ENCODE measurements at regions not wholly inside any gene's neighbourhood (a gene's known extent, or its start where the extent isn't known, plus 50 kb on each side); places are given as distances from the start of the nearest gene placed in this dataset.

GRCh38 chr11:19313140-19313539 is 72.4 kb upstream of the E2F8 start:
- TF ChIP-seq TCF4 (CRISPR knock-in tag; IDR thresholded peaks at IDR 0.05; ENCODE audit: borderline replicate concordance) (peak; percentile 49; the same call in 1 of the 2 replicates), ISL1 (CRISPR knock-in tag; IDR thresholded peaks at IDR 0.05) (peak; percentile 17; the same call in 1 of the 2 replicates), TOX (CRISPR knock-in tag; IDR thresholded peaks at IDR 0.05; ENCODE audit: borderline replicate concordance) (no peak), POU6F1 (CRISPR knock-in tag; IDR thresholded peaks at IDR 0.05; ENCODE audit: borderline replicate concordance, low read depth) (no peak)
- no peak for ATAC-seq

- peak; percentile 96 for ATAC-seq
- no peak for TF ChIP-seq BACH2 (CRISPR knock-in tag; IDR thresholded peaks at IDR 0.05; ENCODE audit: borderline replicate concordance)
- TF ChIP-seq RARB (CRISPR knock-in tag; IDR thresholded peaks at IDR 0.05), result no peak
- TF ChIP-seq CSRNP3 (CRISPR knock-in tag; IDR thresholded peaks at IDR 0.05), result no peak
- TF ChIP-seq ESRRG (CRISPR knock-in tag; IDR thresholded peaks at IDR 0.05), result no peak
- no peak for TF ChIP-seq ZNF8 (CRISPR knock-in tag; IDR thresholded peaks at IDR 0.05)
- TF ChIP-seq ZFP30 (CRISPR knock-in tag; IDR thresholded peaks at IDR 0.05), result no peak
- no peak for TF ChIP-seq ARNTL (CRISPR knock-in tag; IDR thresholded peaks at IDR 0.05; ENCODE audit: borderline replicate concordance, low read depth)
- no peak for TF ChIP-seq ZC3H10 (CRISPR knock-in tag; IDR thresholded peaks at IDR 0.05)
- no peak for TF ChIP-seq SNAI2 (CRISPR knock-in tag; IDR thresholded peaks at IDR 0.05)
- no peak for TF ChIP-seq ZFP3 (CRISPR knock-in tag; IDR thresholded peaks at IDR 0.05)
- TF ChIP-seq POU6F1 (CRISPR knock-in tag; IDR thresholded peaks at IDR 0.05; ENCODE audit: borderline replicate concordance, low read depth), result no peak
- TF ChIP-seq ZNF70 (CRISPR knock-in tag; IDR thresholded peaks at IDR 0.05), result no peak
- no peak for TF ChIP-seq CREB5 (CRISPR knock-in tag; IDR thresholded peaks at IDR 0.05; ENCODE audit: low read depth)
- TF ChIP-seq TOX (CRISPR knock-in tag; IDR thresholded peaks at IDR 0.05; ENCODE audit: borderline replicate concordance), result no peak
- TF ChIP-seq, protein P1, sequence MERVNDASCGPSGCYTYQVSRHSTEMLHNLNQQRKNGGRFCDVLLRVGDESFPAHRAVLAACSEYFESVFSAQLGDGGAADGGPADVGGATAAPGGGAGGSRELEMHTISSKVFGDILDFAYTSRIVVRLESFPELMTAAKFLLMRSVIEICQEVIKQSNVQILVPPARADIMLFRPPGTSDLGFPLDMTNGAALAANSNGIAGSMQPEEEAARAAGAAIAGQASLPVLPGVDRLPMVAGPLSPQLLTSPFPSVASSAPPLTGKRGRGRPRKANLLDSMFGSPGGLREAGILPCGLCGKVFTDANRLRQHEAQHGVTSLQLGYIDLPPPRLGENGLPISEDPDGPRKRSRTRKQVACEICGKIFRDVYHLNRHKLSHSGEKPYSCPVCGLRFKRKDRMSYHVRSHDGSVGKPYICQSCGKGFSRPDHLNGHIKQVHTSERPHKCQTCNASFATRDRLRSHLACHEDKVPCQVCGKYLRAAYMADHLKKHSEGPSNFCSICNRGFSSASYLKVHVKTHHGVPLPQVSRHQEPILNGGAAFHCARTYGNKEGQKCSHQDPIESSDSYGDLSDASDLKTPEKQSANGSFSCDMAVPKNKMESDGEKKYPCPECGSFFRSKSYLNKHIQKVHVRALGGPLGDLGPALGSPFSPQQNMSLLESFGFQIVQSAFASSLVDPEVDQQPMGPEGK (CRISPR knock-in tag; IDR thresholded peaks at IDR 0.05; ENCODE audit: borderline replicate concordance), result no peak
- TF ChIP-seq PPARA (CRISPR knock-in tag; IDR thresholded peaks at IDR 0.05; ENCODE audit: borderline replicate concordance), result no peak
- TF ChIP-seq, protein P2, sequence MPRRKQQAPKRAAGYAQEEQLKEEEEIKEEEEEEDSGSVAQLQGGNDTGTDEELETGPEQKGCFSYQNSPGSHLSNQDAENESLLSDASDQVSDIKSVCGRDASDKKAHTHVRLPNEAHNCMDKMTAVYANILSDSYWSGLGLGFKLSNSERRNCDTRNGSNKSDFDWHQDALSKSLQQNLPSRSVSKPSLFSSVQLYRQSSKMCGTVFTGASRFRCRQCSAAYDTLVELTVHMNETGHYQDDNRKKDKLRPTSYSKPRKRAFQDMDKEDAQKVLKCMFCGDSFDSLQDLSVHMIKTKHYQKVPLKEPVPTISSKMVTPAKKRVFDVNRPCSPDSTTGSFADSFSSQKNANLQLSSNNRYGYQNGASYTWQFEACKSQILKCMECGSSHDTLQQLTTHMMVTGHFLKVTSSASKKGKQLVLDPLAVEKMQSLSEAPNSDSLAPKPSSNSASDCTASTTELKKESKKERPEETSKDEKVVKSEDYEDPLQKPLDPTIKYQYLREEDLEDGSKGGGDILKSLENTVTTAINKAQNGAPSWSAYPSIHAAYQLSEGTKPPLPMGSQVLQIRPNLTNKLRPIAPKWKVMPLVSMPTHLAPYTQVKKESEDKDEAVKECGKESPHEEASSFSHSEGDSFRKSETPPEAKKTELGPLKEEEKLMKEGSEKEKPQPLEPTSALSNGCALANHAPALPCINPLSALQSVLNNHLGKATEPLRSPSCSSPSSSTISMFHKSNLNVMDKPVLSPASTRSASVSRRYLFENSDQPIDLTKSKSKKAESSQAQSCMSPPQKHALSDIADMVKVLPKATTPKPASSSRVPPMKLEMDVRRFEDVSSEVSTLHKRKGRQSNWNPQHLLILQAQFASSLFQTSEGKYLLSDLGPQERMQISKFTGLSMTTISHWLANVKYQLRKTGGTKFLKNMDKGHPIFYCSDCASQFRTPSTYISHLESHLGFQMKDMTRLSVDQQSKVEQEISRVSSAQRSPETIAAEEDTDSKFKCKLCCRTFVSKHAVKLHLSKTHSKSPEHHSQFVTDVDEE (CRISPR knock-in tag; IDR thresholded peaks at IDR 0.05), result no peak
- TF ChIP-seq GLIS3 (CRISPR knock-in tag; IDR thresholded peaks at IDR 0.05), result no peak
Observed at GRCh38 chr11:19311308-19312030, 70.7 kb upstream of the E2F8 start.
